Panc1 (cell line): ENCODE measurements at regions not wholly inside any gene's neighbourhood (a gene's known extent, or its start where the extent isn't known, plus 50 kb on each side); places are given as distances from the start of the nearest gene placed in this dataset.

Experiments used
- ATAC-seq: fragments of 200-7000 bp; cut with Tn5 transposase; 2 replicates; pipeline ENCODE4 v1.9.1; 2020; ENCODE audit warnings: mild to moderate bottlenecking, moderate library complexity
- BruUV-seq: library from RNA; stranded (reverse); fragments of 400-500 nt; replicated peaks from 2 replicates; lab custom pipeline; 2021; lab: Mats Ljungman, UMichigan
- CTCF ChIA-PET: fragments of 300-600 bp; sonication (Branson Sonifier 250); formaldehyde crosslinking; loops from one replicate; lab custom pipeline; 2022; ENCODE audit warnings: antibody characterized with exemption; lab: Charles Lee
- POLR2A ChIA-PET: fragments of 300-600 bp; sonication (Branson Sonifier 250); formaldehyde crosslinking; loops from one replicate; lab custom pipeline; 2022; ENCODE audit warnings: antibody characterized with exemption; lab: Charles Lee
- DNase-seq: peaks from one replicate; pipeline ENCODE4 v3.0.0-alpha.2; 2010; ENCODE audit warnings: low read depth, low spot score
- H3K27ac ChIP-seq: 2 replicates; pipeline ENCODE4 v1.5.1; 2011; ENCODE audit warnings: mild to moderate bottlenecking, low read length, inconsistent platforms
- H3K27me3 ChIP-seq: fragments of 200-500 bp; sonication (Bioruptor generic); 2 replicates; pipeline ENCODE4 v1.6.0; 2014; ENCODE audit warnings: low read length, inconsistent platforms; ENCODE audit not compliant: control insufficient read depth, insufficient read depth
- H3K36me3 ChIP-seq: fragments of 200-500 bp; sonication (Bioruptor generic); 2 replicates; pipeline ENCODE4 v1.5.1; 2014; ENCODE audit warnings: inconsistent platforms, mild to moderate bottlenecking, low read length, moderate library complexity; ENCODE audit not compliant: control insufficient read depth, insufficient read depth
- H3K4me1 ChIP-seq: 2 replicates; pipeline ENCODE4 v1.5.1; 2011; ENCODE audit warnings: inconsistent platforms, mild to moderate bottlenecking, low read length, moderate library complexity; ENCODE audit not compliant: control insufficient read depth, insufficient read depth
- H3K4me3 ChIP-seq, 2 experiments: 2 replicates each; pipeline ENCODE4 v1.5.1; 2011 to 2012; ENCODE audit warnings: low read depth in 2 of 2, low read length in 2 of 2, mild to moderate bottlenecking in 2 of 2, inconsistent platforms in 1 of 2, moderate library complexity in 1 of 2
- H3K9me3 ChIP-seq: fragments of 200-500 bp; sonication (Bioruptor generic); 2 replicates; pipeline ENCODE4 v1.5.1; 2014; ENCODE audit warnings: low read depth, mild to moderate bottlenecking, inconsistent platforms, low read length, moderate library complexity; ENCODE audit not compliant: control insufficient read depth, insufficient read depth
- POLR2AphosphoS5 ChIP-seq: IDR thresholded peaks from 2 replicates; pipeline ENCODE4 v1.6.1; 2012; ENCODE audit warnings: mild to moderate bottlenecking, low read depth, low read length, moderate library complexity
- SIN3A ChIP-seq: IDR thresholded peaks from 2 replicates; pipeline ENCODE4 v1.6.1; 2012; ENCODE audit warnings: low read depth, mild to moderate bottlenecking, low read length, moderate library complexity, borderline replicate concordance; ENCODE audit not compliant: insufficient read depth
- TCF7L2 ChIP-seq: IDR thresholded peaks from 2 replicates; pipeline ENCODE4 v1.6.1; 2011; ENCODE audit warnings: mild to moderate bottlenecking, low read depth, low read length, inconsistent platforms
- in situ Hi-C: cut with HindIII; loops from 2 replicates; pipeline ENCODE4 v1.10.0; 2016; ENCODE audit warnings: low sequenced_read_pairs, low pct_unique_long_range_greater_than_20kb
- intact Hi-C: fragments of 100-400 bp; cut with micrococcal nuclease; formaldehyde crosslinking; loops from one replicate; pipeline ENCODE4 v1.10.0; 2022; ENCODE audit not compliant: unreplicated experiment
- TF ChIP-seq, protein P1 (sequence below): fragments of 450-650 bp; IDR thresholded peaks from 2 replicates; pipeline ENCODE4 v1.5.1; 2017; ENCODE audit warnings: mild to moderate bottlenecking
- TF ChIP-seq, protein P2 (sequence below), 2 experiments: IDR thresholded peaks; 2 replicates each; pipeline ENCODE4 v1.6.1; 2011 to 2012; ENCODE audit warnings: low read depth in 2 of 2, control low read depth in 1 of 2, low read length in 1 of 2, mild to moderate bottlenecking in 1 of 2, moderate library complexity in 1 of 2; ENCODE audit not compliant: insufficient read depth in 1 of 2

DNA sequence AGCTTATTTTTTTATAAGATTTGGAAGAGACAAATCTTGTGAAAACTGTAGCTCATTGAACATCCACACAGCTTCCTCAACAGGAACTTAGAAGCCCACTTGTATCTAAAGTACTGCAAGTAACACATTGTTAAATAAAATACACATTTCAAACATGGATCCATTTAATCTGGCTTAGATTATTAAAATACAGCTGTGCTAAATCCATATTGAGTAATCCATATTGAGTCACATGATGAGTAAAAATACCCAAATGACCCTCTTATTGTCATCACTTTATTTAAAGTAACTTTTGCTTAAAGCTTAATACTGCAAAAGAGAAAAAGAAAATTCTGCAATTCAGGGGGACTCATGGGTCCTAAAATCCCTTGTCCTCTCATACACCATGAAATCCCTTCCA is 133.3 kb downstream of the OSR1 start:
- H3K4me1 ChIP-seq, result no peaks in the 10 kb centered on the region
- TF ChIP-seq TCF7L2, result no peak
- TF ChIP-seq, protein P1, sequence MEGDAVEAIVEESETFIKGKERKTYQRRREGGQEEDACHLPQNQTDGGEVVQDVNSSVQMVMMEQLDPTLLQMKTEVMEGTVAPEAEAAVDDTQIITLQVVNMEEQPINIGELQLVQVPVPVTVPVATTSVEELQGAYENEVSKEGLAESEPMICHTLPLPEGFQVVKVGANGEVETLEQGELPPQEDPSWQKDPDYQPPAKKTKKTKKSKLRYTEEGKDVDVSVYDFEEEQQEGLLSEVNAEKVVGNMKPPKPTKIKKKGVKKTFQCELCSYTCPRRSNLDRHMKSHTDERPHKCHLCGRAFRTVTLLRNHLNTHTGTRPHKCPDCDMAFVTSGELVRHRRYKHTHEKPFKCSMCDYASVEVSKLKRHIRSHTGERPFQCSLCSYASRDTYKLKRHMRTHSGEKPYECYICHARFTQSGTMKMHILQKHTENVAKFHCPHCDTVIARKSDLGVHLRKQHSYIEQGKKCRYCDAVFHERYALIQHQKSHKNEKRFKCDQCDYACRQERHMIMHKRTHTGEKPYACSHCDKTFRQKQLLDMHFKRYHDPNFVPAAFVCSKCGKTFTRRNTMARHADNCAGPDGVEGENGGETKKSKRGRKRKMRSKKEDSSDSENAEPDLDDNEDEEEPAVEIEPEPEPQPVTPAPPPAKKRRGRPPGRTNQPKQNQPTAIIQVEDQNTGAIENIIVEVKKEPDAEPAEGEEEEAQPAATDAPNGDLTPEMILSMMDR, result no peak
- no peak for TF ChIP-seq SIN3A
- TF ChIP-seq POLR2AphosphoS5, result no peak
- TF ChIP-seq, protein P2, sequence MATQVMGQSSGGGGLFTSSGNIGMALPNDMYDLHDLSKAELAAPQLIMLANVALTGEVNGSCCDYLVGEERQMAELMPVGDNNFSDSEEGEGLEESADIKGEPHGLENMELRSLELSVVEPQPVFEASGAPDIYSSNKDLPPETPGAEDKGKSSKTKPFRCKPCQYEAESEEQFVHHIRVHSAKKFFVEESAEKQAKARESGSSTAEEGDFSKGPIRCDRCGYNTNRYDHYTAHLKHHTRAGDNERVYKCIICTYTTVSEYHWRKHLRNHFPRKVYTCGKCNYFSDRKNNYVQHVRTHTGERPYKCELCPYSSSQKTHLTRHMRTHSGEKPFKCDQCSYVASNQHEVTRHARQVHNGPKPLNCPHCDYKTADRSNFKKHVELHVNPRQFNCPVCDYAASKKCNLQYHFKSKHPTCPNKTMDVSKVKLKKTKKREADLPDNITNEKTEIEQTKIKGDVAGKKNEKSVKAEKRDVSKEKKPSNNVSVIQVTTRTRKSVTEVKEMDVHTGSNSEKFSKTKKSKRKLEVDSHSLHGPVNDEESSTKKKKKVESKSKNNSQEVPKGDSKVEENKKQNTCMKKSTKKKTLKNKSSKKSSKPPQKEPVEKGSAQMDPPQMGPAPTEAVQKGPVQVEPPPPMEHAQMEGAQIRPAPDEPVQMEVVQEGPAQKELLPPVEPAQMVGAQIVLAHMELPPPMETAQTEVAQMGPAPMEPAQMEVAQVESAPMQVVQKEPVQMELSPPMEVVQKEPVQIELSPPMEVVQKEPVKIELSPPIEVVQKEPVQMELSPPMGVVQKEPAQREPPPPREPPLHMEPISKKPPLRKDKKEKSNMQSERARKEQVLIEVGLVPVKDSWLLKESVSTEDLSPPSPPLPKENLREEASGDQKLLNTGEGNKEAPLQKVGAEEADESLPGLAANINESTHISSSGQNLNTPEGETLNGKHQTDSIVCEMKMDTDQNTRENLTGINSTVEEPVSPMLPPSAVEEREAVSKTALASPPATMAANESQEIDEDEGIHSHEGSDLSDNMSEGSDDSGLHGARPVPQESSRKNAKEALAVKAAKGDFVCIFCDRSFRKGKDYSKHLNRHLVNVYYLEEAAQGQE (IDR thresholded peaks at IDR 0.05; ENCODE audit: insufficient read depth in 1 of 2, low read depth in 2 of 2, low read length in 1 of 2), result no peak
- ChIA-PET CTCF (no interaction called here), POLR2A (no interaction called here)
- no peak overlapping the region for H3K27ac ChIP-seq
- in situ Hi-C loops (no loop called here), intact Hi-C loops (no loop called here)
- H3K9me3 ChIP-seq, result no peaks in the 10 kb centered on the region
- DNase-seq (no peak), ATAC-seq (no peak)
- H3K27me3 ChIP-seq, result no peaks in the 10 kb centered on the region
- H3K36me3 ChIP-seq, result no peaks in the 10 kb centered on the region
- BruUV-seq, result no TSS peak
- no peak overlapping the region for H3K4me3 ChIP-seq

DNA sequence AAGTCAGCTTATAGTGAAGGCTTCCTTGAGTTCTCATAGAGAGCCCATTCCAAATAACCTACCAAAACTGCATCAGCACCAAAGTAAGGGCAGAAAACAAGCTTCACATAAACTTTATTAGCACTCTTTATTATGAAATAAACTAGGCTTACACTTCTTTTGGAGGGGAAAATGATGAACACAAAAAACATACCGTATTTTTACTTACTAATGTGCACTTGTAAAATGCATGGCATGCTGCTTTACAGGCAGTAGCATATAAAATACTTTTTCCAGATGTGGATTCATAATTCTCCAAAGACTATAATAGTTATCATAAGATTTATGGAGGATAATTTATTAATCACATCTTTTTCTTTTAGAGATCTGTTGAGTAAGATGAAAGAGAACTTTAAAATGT is 133.9 kb downstream of the OSR1 start:
- POLR2A ChIA-PET, result no interaction called here
- TF ChIP-seq, protein P1, result no peak
- TF ChIP-seq TCF7L2 (no peak), POLR2AphosphoS5 (no peak), SIN3A (no peak)
- TF ChIP-seq, protein P2 (IDR thresholded peaks at IDR 0.05; ENCODE audit: insufficient read depth in 1 of 2, low read depth in 2 of 2, low read length in 1 of 2), result no peak
- DNase-seq (no peak), ATAC-seq (no peak)
- CTCF ChIA-PET, result no interaction called here
- H3K9me3 ChIP-seq, result no peaks in the 10 kb centered on the region
- H3K27ac ChIP-seq, result no peak overlapping the region
- intact Hi-C loops, result no loop called here
- H3K36me3 ChIP-seq, result no peaks in the 10 kb centered on the region
- BruUV-seq, result no TSS peak
- no peak overlapping the region for H3K4me3 ChIP-seq
- H3K27me3 ChIP-seq, result no peaks in the 10 kb centered on the region
- H3K4me1 ChIP-seq, result no peaks in the 10 kb centered on the region
- in situ Hi-C loops, result no loop called here
